IMR-90 (cell line): ENCODE measurements at regions not wholly inside any gene's neighbourhood (a gene's known extent, or its start where the extent isn't known, plus 50 kb on each side); places are given as distances from the start of the nearest gene placed in this dataset.

Source experiments
- ATAC-seq: fragments of 200-7000 bp; cut with Tn5 transposase; 2 replicates; pipeline ENCODE4 v1.9.1; 2020; ENCODE audit warnings: low read depth, mild to moderate bottlenecking, moderate library complexity
- BruUV-seq: library from RNA; stranded (reverse); fragments of 400-500 nt; replicated peaks from 2 replicates; lab custom pipeline; 2021; lab: Mats Ljungman, UMichigan
- CTCF ChIA-PET: fragments of 300-600 bp; formaldehyde crosslinking; extraction: SDS; loops from one replicate; lab custom pipeline; 2021; ENCODE audit warnings: antibody characterized with exemption; lab: Yijun Ruan, JAX
- POLR2A ChIA-PET: fragments of 300-600 bp; sonication (Branson Sonifier 250); formaldehyde crosslinking; loops from one replicate; lab custom pipeline; 2022; ENCODE audit warnings: antibody characterized with exemption; ENCODE audit not compliant: unreplicated experiment; lab: Charles Lee
- DNase-seq: peaks from one replicate; pipeline ENCODE4 v3.0.0; 2013
- H2AFZ ChIP-seq: replicated peaks from 2 replicates; pipeline ENCODE3; 2013; ENCODE audit warnings: low read length, mild to moderate bottlenecking; ENCODE audit not compliant: poor library complexity
- H2AK5ac ChIP-seq: 2 replicates; pipeline ENCODE4 v1.6.1; 2013; ENCODE audit warnings: low read depth, low read length, inconsistent platforms
- H2AK9ac ChIP-seq: replicated peaks from 2 replicates; pipeline ENCODE3; 2013; ENCODE audit warnings: mild to moderate bottlenecking, low read depth, low read length, moderate library complexity; ENCODE audit not compliant: poor library complexity
- H2BK120ac ChIP-seq: 2 replicates; pipeline ENCODE4 v1.6.1; 2013; ENCODE audit warnings: low read depth, low read length, inconsistent platforms
- H2BK15ac ChIP-seq: 3 replicates; pipeline ENCODE4 v1.6.1; 2013; ENCODE audit warnings: low read depth, low read length, inconsistent platforms
- H2BK20ac ChIP-seq: 2 replicates; pipeline ENCODE4 v1.6.1; 2013; ENCODE audit warnings: low read depth, mild to moderate bottlenecking, inconsistent platforms, low read length, moderate library complexity
- H2BK5ac ChIP-seq: 2 replicates; pipeline ENCODE4 v1.6.1; 2013; ENCODE audit warnings: mild to moderate bottlenecking, low read depth, low read length, inconsistent platforms; ENCODE audit not compliant: poor library complexity, severe bottlenecking
- H3K14ac ChIP-seq: replicated peaks from 2 replicates; pipeline ENCODE4 v1.6.1; 2013; ENCODE audit warnings: low read depth, low read length, inconsistent platforms
- H3K18ac ChIP-seq: 2 replicates; pipeline ENCODE4 v1.6.1; 2013; ENCODE audit warnings: low read depth, low read length, control low read depth
- H3K23ac ChIP-seq: 2 replicates; pipeline ENCODE4 v1.6.1; 2013; ENCODE audit warnings: low read depth, low read length, inconsistent platforms
- H3K27ac ChIP-seq: 2 replicates; pipeline ENCODE4 v1.5.1; 2013; ENCODE audit warnings: mild to moderate bottlenecking, control low read depth, low read length; ENCODE audit not compliant: insufficient read depth
- H3K27me3 ChIP-seq: 2 replicates; pipeline ENCODE4 v1.6.1; 2013; ENCODE audit warnings: low read length; ENCODE audit not compliant: control insufficient read depth, insufficient read depth
- H3K36me3 ChIP-seq: 2 replicates; pipeline ENCODE4 v1.6.1; 2013; ENCODE audit warnings: low read length, mixed read lengths; ENCODE audit not compliant: control insufficient read depth, insufficient read depth
- H3K4ac ChIP-seq: 2 replicates; pipeline ENCODE4 v1.6.1; 2013; ENCODE audit warnings: low read depth, low read length, inconsistent platforms
- H3K4me1 ChIP-seq: 2 replicates; pipeline ENCODE4 v1.6.1; 2013; ENCODE audit warnings: low read length, mixed read lengths; ENCODE audit not compliant: control insufficient read depth, insufficient read depth
- H3K4me2 ChIP-seq: 2 replicates; pipeline ENCODE4 v1.6.1; 2013; ENCODE audit warnings: low read depth, mild to moderate bottlenecking, control low read depth, low read length, moderate library complexity
- H3K4me3 ChIP-seq: 2 replicates; pipeline ENCODE4 v1.5.1; 2013; ENCODE audit warnings: low read depth, mild to moderate bottlenecking, control low read depth, low read length, moderate library complexity; ENCODE audit not compliant: insufficient read depth
- H3K56ac ChIP-seq: 2 replicates; pipeline ENCODE4 v1.6.1; 2013; ENCODE audit warnings: low read length, inconsistent platforms; ENCODE audit not compliant: insufficient read depth; ENCODE audit errors: extremely low read depth
- H3K79me1 ChIP-seq, 2 experiments: 2 replicates each; pipeline ENCODE4 v1.6.1; 2013; ENCODE audit warnings: low read length in 2 of 2, inconsistent platforms in 1 of 2, low read depth in 1 of 2
- H3K9ac ChIP-seq: 2 replicates; pipeline ENCODE4 v1.6.1; 2013; ENCODE audit warnings: low read depth, low read length, control low read depth
- H3K9me1 ChIP-seq: 2 replicates; pipeline ENCODE4 v1.6.1; 2013; ENCODE audit warnings: low read length, inconsistent platforms; ENCODE audit not compliant: insufficient read depth
- H3K9me3 ChIP-seq: 2 replicates; pipeline ENCODE4 v1.6.1; 2013; ENCODE audit warnings: low read length; ENCODE audit not compliant: control insufficient read depth, insufficient read depth
- H4K20me1 ChIP-seq: 2 replicates; pipeline ENCODE4 v1.6.1; 2013; ENCODE audit warnings: low read length, inconsistent platforms; ENCODE audit not compliant: insufficient read depth
- H4K5ac ChIP-seq: 2 replicates; pipeline ENCODE4 v1.6.1; 2013; ENCODE audit warnings: mild to moderate bottlenecking, low read depth, low read length, control low read depth
- H4K8ac ChIP-seq, 2 experiments: 2 replicates each; pipeline ENCODE4 v1.6.1; 2013; ENCODE audit warnings: low read depth in 2 of 2, low read length in 2 of 2, control low read depth in 1 of 2, inconsistent platforms in 1 of 2
- H4K91ac ChIP-seq: 2 replicates; pipeline ENCODE4 v1.6.1; 2013; ENCODE audit warnings: low read depth, low read length, inconsistent platforms; ENCODE audit not compliant: insufficient read depth
- BHLHE40 ChIP-seq: fragments of 150-350 bp; IDR thresholded peaks from 2 replicates; pipeline ENCODE4 v1.6.1; 2016; ENCODE audit warnings: mild to moderate bottlenecking, low read depth, low read length
- CEBPB ChIP-seq: IDR thresholded peaks from 2 replicates; pipeline ENCODE4 v1.6.1; 2012; ENCODE audit warnings: low read depth, low read length, improper control_type of control experiment
- CHD1 ChIP-seq: IDR thresholded peaks from 2 replicates; pipeline ENCODE4 v1.6.1; 2012; ENCODE audit warnings: low read depth, low read length, improper control_type of control experiment
- CTCF ChIP-seq: conservative IDR thresholded peaks from 2 replicates; pipeline ENCODE4 v1.5.1; 2012; ENCODE audit warnings: mild to moderate bottlenecking, low read depth, low read length, improper control_type of control experiment
- FOS ChIP-seq: fragments of 150-350 bp; IDR thresholded peaks from 2 replicates; pipeline ENCODE4 v1.6.1; 2016; ENCODE audit warnings: low read depth, low read length
- MAFK ChIP-seq: IDR thresholded peaks from 2 replicates; pipeline ENCODE4 v1.6.1; 2012; ENCODE audit warnings: low read depth, low read length, improper control_type of control experiment
- MAZ ChIP-seq: IDR thresholded peaks from 2 replicates; pipeline ENCODE4 v1.6.1; 2012; ENCODE audit warnings: low read depth, mild to moderate bottlenecking, low read length, improper control_type of control experiment, moderate library complexity, borderline replicate concordance
- MXI1 ChIP-seq: IDR thresholded peaks from 2 replicates; pipeline ENCODE4 v1.6.1; 2012; ENCODE audit warnings: low read depth, mild to moderate bottlenecking, low read length, moderate library complexity, borderline replicate concordance
- NFE2L2 ChIP-seq: fragments of 150-350 bp; IDR thresholded peaks from 2 replicates; pipeline ENCODE4 v1.6.1; 2016; ENCODE audit warnings: low read depth, mild to moderate bottlenecking, low read length
- POLR2A ChIP-seq: IDR thresholded peaks from 2 replicates; pipeline ENCODE4 v1.6.1; 2012; ENCODE audit warnings: mild to moderate bottlenecking, low read depth, low read length
- RAD21 ChIP-seq: IDR thresholded peaks from 2 replicates; pipeline ENCODE4 v1.6.1; 2012; ENCODE audit warnings: low read length, improper control_type of control experiment
- RCOR1 ChIP-seq: IDR thresholded peaks from 2 replicates; pipeline ENCODE4 v1.6.1; 2012; ENCODE audit warnings: mild to moderate bottlenecking, low read length, improper control_type of control experiment; ENCODE audit not compliant: insufficient replicate concordance
- RFX5 ChIP-seq: IDR thresholded peaks from 2 replicates; pipeline ENCODE4 v1.8.0; 2012; ENCODE audit warnings: low read depth, mild to moderate bottlenecking, low read length, moderate library complexity
- SMC3 ChIP-seq: fragments of 150-350 bp; IDR thresholded peaks from 2 replicates; pipeline ENCODE4 v1.6.1; 2016; ENCODE audit warnings: low read depth, mild to moderate bottlenecking, antibody characterized with exemption, low read length, moderate library complexity
- USF2 ChIP-seq: fragments of 150-350 bp; IDR thresholded peaks from 2 replicates; pipeline ENCODE4 v1.6.1; 2017; ENCODE audit warnings: mild to moderate bottlenecking, antibody characterized with exemption, low read length, low read depth
- dilution Hi-C: fragments of 300-500 bp; cut with HindIII; formaldehyde crosslinking; loops from one replicate; pipeline ENCODE4 v1.14.3; 2018; ENCODE audit warnings: low sequenced_read_pairs; ENCODE audit not compliant: unreplicated experiment
- in situ Hi-C: fragments of 300-500 bp; cut with MboI; formaldehyde crosslinking; loops from 3 replicates; pipeline ENCODE4 v1.14.3; 2019; ENCODE audit warnings: low sequenced_read_pairs, inconsistent platforms, mixed read lengths
- intact Hi-C: fragments of 100-400 bp; cut with micrococcal nuclease; formaldehyde crosslinking; loops from 2 replicates; pipeline ENCODE4 v1.10.0; 2022

DNA sequence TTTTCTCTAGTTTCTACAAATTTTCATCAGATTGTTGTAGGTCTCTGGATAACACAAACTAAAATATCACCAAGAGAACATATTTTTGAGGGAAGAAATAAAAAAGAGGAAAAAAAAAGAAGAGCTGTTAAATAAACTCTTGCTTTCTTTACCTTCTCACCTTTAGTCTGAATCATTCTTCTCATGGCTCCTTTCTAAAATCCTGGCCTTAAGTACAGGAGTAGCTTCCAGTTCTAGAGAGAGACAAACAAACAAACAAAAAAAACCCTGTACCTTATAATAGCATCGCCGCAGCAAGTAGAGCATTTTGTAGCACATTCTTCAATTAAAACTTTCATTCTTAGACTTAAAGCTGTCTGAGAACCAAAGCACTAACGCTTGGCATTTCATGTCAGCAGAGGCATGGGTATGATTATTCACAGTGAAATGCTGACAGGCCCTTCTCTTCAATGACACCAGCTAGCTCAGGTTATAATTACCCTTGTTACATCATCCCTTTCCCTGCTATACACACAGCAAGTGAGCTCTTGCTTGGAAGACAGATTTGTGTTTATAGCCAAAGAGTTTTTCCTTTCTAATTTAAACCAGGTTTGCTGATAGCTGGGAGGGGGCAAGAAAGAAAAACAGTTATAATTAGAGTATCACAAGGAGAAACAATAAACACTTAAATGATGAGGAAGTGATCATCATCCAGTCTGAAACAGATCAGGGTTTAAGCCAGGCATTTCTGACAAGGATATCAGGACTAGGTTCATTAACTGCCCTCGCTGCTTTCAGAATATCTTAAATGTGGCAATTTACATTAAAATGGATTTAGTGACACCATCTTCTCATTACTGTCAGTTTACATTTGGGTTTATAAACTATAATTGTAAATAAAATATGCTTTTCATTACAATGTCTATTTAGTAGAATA is 510.9 kb upstream of the ZNF608 start (continued):
- no peak for TF ChIP-seq NFE2L2
- TF ChIP-seq POLR2A = no peak

DNA sequence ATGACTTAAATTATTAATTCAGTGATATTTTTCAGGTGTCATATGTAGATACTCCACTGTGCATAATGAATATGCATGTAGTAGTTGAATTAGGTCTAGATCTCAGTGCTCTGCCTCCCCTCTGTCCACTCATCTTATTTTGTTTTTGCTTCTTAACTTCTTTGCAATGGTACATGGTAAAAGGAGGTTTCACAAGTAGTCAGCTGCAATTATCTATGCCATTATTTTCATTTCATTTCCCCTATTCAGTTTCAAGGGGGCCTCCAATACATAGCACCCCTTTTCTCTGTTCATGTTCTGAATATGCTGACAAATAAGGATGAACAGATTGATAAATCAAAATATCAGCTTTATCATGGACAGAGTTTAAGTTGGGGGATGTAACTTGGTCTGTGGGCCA is 511.6 kb upstream of the ZNF608 start:
- no TSS peak for BruUV-seq
- H2BK5ac ChIP-seq = no peak overlapping the region
- no peak overlapping the region for H2BK20ac ChIP-seq
- TF ChIP-seq NFE2L2 (no peak), FOS (no peak), MXI1 (no peak), CHD1 (no peak), CEBPB (no peak), RFX5 (no peak), CTCF (no peak), RAD21 (no peak), MAZ (no peak), BHLHE40 (no peak), MAFK (no peak), USF2 (no peak), RCOR1 (no peak), POLR2A (no peak), SMC3 (no peak)

More for the DNA sequence above, 511.6 kb upstream of the ZNF608 start:
- no peak overlapping the region for H3K9ac ChIP-seq
- no peaks in the 10 kb centered on the region for H3K79me1 ChIP-seq
- no peak overlapping the region for H3K4ac ChIP-seq
- no peak overlapping the region for H3K4me2 ChIP-seq
- no peak overlapping the region for H2AFZ ChIP-seq
- H2AK5ac ChIP-seq = no peak overlapping the region
- no peak overlapping the region for H3K14ac ChIP-seq
- intact Hi-C loops (no loop called here), dilution Hi-C loops (no loop called here), in situ Hi-C loops (no loop called here)
- no peak overlapping the region for H2AK9ac ChIP-seq
- no peaks in the 10 kb centered on the region for H3K4me1 ChIP-seq
- H2BK120ac ChIP-seq = no peak overlapping the region
- peaks cover 14% of the 10 kb centered on the region for H3K9me3 ChIP-seq
- H3K18ac ChIP-seq = no peak overlapping the region
- DNase-seq (no peak), ATAC-seq (no peak)
- no peak overlapping the region for H3K4me3 ChIP-seq
- H4K91ac ChIP-seq = no peak overlapping the region
- H3K27ac ChIP-seq = no peak overlapping the region
- ChIA-PET CTCF (no interaction called here), POLR2A (no interaction called here)
- H3K36me3 ChIP-seq = no peaks in the 10 kb centered on the region
- H2BK15ac ChIP-seq = no peak overlapping the region
- H4K5ac ChIP-seq = no peak overlapping the region
- no peaks in the 10 kb centered on the region for H4K20me1 ChIP-seq
- no peak overlapping the region for H4K8ac ChIP-seq
- H3K56ac ChIP-seq = no peak overlapping the region
- H3K23ac ChIP-seq = no peak overlapping the region
- H3K27me3 ChIP-seq = no peaks in the 10 kb centered on the region
- H3K9me1 ChIP-seq = no peaks in the 10 kb centered on the region
